PFSK-1 (cell line): ENCODE measurements at regions not wholly inside any gene's neighbourhood (a gene's known extent, or its start where the extent isn't known, plus 50 kb on each side); places are given as distances from the start of the nearest gene placed in this dataset.

ENCODE experiments used
- FOXP2 ChIP-seq: optimal IDR thresholded peaks from 2 replicates; pipeline ENCODE3; 2011; ENCODE audit warnings: borderline replicate concordance, control low read depth, inconsistent platforms; ENCODE audit not compliant: insufficient read depth; ENCODE audit errors: extremely low read length, extremely low read depth
- POLR2AphosphoS5 ChIP-seq: IDR thresholded peaks from 2 replicates; pipeline ENCODE4 v1.6.1; 2012; ENCODE audit warnings: low read depth, mild to moderate bottlenecking, control low read depth, low read length, moderate library complexity
- REST ChIP-seq, 2 experiments: IDR thresholded peaks; 2 replicates each; pipeline versions ENCODE4 v1.6.1 to v1.8.0; 2011 to 2012; ENCODE audit warnings: low read depth in 2 of 2, low read length in 2 of 2, control low read depth in 1 of 2, inconsistent platforms in 1 of 2, mild to moderate bottlenecking in 1 of 2, moderate library complexity in 1 of 2; ENCODE audit not compliant: insufficient read depth in 1 of 2
- SIN3A ChIP-seq: IDR thresholded peaks from 2 replicates; pipeline ENCODE4 v1.6.1; 2012; ENCODE audit warnings: mild to moderate bottlenecking, low read length, moderate library complexity, borderline replicate concordance; ENCODE audit not compliant: insufficient read depth
- TAF1 ChIP-seq: IDR thresholded peaks from 2 replicates; pipeline ENCODE4 v1.6.1; 2012; ENCODE audit warnings: low read length, control low read depth, borderline replicate concordance; ENCODE audit not compliant: insufficient read depth

- TF ChIP-seq SIN3A (no peak), TAF1 (no peak), POLR2AphosphoS5 (no peak), FOXP2 (no peak), REST (IDR thresholded peaks at IDR 0.05; ENCODE audit: insufficient read depth in 1 of 2, low read depth in 2 of 2, low read length in 2 of 2) (no peak)
These were observed 206.0 kb upstream of the SOX9 start for GRCh38 chr17:71914812-71915211.

GRCh38 chr17:71917715-71918114 is 203.1 kb upstream of the SOX9 start:
- no peak for TF ChIP-seq TAF1
- TF ChIP-seq REST (IDR thresholded peaks at IDR 0.05; ENCODE audit: insufficient read depth in 1 of 2, low read depth in 2 of 2, low read length in 2 of 2): no peak
- TF ChIP-seq SIN3A: no peak
- no peak for TF ChIP-seq POLR2AphosphoS5
- TF ChIP-seq FOXP2: no peak

GRCh38 chr17:71919186-71919585 is 201.6 kb upstream of the SOX9 start:
- no peak for TF ChIP-seq REST (IDR thresholded peaks at IDR 0.05; ENCODE audit: insufficient read depth in 1 of 2, low read depth in 2 of 2, low read length in 2 of 2)
- no peak for TF ChIP-seq SIN3A
- no peak for TF ChIP-seq FOXP2
- no peak for TF ChIP-seq POLR2AphosphoS5
- TF ChIP-seq TAF1: no peak

- TF ChIP-seq FOXP2: no peak
These were observed 200.9 kb upstream of the SOX9 start for GRCh38 chr17:71919896-71920295.

GRCh38 chr17:71921796-71922195 is 199.0 kb upstream of the SOX9 start:
- TF ChIP-seq REST (IDR thresholded peaks at IDR 0.05; ENCODE audit: insufficient read depth in 1 of 2, low read depth in 2 of 2, low read length in 2 of 2) (no peak), POLR2AphosphoS5 (no peak), SIN3A (no peak), FOXP2 (no peak), TAF1 (no peak)

GRCh38 chr17:71922439-71922838 is 198.4 kb upstream of the SOX9 start:
- TF ChIP-seq TAF1 (no peak), FOXP2 (no peak), SIN3A (no peak), POLR2AphosphoS5 (no peak), REST (IDR thresholded peaks at IDR 0.05; ENCODE audit: insufficient read depth in 1 of 2, low read depth in 2 of 2, low read length in 2 of 2) (no peak)
